NCI-H1436 treated with DMSO at 0.1 percent for 48 hours (cell line): ENCODE measurements at regions not wholly inside any gene's neighbourhood (a gene's known extent, or its start where the extent isn't known, plus 50 kb on each side); places are given as distances from the start of the nearest gene placed in this dataset.

Source experiments
- DNase-seq: peaks from one replicate; lab custom pipeline; 2025; lab: John Stamatoyannopoulos, UW

DNA sequence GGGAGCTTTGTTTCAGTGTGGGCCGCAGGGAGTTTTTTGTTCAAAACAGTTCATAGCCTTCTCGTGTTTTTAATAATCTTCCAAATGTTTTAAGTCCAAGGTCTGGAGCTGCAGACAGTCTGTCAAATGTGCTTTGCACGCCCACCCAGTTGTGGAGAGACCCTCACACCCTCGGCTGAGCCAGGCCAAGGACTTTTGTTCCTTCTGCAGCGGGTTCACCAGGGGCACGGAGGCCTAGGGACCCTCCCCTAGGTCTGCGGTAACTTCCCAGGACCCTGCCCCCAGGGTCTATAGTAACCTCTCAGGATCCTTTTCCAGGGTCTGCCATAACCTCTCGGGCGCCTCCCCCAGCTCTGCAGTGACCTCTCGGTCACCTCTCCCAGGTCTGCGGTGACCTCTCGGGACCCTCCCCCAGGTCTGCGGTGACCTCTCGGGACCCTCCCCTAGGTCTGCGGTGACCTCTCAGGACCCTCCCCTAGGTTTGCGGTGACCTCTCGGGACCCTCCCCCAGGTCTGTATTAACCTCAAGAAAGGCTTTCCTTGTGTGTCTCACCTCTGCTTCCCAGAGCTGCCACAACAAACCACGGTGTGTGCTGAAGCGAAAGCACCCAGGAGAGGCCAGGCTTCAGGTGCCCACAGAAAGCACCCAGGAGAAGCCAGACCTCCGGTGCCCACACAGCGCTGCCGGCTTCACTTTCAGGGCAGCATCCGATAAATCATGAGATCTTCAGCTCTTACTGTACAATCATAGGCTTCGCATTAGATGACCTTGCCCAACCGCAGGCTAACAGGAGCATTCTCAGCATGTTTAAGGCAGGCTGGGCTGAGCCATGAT is 301.9 kb upstream of the SALL3 start:
- DNase-seq: no peak

DNA sequence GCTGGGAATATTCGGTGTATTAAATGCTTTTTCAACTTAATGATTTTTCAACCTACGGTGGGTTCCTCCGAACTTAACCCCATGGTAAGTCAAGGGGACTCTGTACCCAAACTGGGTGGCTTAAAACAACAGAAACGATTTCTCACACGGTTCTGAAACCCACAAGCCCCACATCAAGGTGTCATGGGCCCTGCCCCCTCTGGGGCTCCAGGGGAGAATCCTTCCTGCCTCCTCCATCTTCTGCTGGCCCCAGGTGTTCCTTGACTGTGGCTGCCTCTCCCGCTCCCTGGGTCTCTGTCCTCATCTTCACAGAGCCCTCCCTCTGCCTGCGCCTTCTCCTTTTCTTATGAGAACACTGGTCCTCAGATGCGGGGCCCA is 301.3 kb upstream of the SALL3 start:
- DNase-seq: no peak

DNA sequence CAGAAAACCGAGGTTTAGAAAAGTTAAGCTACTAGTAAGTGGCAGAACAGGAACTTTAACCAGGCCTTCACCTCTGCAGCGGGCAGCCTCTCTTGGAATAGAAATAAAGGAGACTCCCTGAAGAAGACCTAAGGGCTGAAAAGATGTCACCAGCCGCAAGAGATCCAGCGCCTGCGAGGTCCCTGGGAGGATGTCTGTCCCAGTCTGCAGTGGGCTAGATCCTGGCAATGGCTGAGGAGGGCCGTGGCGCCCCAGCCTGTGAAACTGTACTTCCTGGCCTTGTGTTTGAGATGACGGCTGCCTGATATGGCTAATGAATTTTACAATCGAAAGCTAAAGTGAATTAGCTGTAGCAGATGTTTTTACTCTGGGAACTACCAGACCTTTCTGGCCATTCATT is 300.6 kb upstream of the SALL3 start:
- no peak for DNase-seq

DNA sequence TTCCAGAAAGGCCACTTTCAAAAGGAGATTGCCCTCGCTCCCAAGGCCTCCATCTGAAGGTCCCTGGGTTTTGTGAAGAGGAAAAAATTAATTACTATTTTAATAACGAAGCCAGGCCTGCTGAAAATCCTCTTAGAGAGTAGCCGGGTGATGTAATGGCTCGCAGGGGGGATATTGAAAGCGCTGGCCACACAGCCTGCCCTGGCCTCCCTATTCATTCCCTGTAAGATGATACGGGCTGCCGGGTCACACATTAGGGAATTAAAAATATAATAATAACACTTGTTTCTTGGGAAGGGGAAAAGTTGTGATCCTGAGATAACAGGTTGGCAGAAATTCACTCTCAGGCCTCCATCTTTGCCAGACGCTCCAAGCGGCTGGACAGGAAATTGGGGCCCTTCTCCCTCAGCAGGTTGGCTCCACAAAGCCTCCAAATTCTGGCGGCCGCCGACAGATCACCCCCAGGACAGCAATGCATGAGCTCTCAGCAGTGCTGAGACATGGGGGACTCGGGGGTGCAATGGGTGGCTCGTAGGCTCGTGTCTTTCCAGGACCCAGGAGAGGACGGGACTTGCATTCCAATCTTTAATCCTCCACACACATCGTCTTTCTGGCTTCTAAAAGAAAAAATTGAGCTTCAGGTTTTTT is 299.9 kb upstream of the SALL3 start:
- DNase-seq: no peak

DNA sequence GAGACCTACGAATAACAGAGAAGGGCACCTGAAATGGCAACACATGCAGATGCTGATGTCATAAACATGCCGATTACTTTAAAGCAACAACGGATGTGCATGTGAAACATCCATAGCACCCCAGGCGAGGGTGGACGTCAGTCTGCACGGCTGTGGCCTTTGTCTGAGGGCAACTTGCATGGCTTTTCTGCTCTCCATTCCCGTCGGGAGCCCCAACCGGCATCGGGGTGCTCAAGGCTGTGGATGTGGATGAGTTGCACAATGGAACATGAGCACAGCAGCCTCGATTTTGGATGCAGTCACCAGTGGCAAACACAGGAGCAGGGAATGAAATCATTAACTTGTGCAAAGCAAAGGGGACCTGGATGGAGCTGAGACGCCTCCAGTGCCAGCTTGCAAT is 298.2 kb upstream of the SALL3 start:
- no peak for DNase-seq

DNA sequence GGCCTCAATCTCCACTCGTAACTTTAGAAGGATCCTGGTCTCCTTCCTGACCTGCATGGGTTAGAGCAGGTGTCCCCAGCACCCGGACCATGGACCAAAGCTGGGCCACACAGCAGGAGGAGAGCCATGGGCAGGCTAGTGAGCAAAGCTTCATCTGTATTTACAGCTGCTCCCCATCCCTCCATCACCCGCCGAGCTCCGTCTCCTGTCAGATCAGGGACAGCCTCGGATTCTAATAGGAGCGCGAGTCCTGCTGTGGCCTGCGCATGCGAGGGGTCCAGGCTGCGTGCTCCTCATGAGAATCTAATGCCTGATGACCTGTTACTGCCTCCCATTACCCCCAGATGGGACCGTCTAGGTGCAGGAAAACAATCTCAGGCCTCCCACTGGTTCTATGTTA is 297.7 kb upstream of the SALL3 start:
- no peak for DNase-seq

DNA sequence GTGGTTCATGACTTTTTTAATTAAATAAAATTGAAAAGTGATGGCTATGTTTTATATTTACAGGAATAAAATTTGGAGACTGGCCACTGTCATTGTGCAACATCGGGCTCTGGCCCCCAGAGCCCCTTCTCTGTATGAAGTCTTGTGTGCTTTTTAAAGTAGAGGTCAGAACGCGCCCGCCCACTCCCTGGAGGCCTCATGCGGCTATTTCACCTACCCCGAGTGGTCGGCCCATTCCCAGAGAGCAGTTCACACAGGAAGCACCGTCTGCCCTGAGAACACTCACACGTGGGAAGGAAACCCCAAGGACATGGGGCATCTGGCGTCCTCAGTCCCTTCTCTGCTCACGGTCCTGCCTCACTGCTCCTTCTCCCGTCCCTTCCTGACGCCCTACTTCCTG is 296.9 kb upstream of the SALL3 start:
- DNase-seq: no peak

DNA sequence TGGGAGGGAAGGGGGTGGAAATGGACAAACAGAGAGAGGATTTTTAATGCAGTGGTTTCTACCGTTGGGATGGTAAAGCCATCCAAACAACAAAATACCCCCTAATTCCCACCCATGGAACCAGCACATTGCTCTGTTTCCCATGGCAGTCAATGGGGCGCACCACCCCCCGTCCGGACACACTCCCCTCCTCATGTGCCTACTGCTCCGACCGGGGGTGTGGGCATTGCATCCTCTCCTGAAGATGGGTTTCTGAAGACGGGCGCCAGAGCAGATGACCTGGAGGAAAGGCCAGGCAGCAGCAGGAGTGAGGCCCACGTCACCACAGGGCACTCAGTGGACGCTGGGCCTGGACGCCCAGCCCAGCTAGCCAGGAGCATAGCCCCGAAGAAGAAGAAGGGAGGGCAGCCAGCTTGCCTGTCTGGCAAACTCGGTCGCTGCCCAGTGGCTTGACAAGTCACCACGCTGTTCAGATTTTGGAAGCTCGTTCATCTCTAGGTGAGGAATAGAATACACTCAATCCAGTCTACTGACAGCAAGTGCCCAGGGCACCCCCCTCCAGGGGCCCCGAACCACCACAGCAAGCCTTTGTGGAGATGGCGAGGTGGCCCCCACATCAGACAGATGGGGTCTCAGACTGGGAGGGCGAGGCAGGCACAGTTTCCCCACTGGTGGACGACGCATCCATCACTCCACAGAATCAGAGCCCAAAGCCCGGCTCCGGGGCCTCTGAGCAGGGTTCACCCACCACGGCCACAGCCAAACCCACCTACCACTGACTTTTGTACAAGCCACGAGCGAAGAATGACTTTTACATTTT is 296.2 kb upstream of the SALL3 start:
- no peak for DNase-seq

DNA sequence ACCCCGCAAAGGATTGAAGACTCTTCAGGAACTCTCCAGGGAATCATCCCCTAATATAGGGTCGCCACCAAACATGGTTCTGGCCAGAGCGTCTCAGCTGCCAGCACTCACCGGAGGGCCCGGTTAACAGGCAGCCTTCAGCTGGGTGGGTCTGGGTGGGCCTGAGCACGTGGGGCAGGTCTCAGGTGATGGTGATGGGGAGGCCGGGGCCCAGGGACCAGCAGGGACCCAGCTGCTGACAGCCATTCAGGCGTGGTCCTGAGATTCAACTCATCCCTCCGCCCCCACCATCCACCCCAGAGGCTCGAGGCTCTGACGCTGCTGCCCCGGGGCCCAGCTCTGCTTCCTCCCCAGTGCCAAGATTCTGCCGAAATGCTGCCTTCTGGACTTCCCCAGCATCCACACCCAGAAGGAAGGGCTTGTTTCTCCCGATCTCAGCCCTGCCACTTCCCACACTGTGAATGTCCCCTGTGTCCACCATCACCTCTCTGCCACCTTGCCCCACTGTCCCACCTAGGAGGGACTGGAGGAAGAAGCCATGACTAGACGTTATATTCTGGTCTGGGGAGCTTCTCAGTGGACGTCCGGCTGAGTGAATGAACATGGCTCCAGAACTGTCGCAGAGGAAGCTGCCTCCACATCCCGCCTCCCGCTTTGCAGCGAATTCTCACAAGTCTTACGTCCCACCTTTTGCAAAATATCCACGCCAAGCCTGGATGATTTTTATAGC is 294.2 kb upstream of the SALL3 start:
- DNase-seq: no peak

DNA sequence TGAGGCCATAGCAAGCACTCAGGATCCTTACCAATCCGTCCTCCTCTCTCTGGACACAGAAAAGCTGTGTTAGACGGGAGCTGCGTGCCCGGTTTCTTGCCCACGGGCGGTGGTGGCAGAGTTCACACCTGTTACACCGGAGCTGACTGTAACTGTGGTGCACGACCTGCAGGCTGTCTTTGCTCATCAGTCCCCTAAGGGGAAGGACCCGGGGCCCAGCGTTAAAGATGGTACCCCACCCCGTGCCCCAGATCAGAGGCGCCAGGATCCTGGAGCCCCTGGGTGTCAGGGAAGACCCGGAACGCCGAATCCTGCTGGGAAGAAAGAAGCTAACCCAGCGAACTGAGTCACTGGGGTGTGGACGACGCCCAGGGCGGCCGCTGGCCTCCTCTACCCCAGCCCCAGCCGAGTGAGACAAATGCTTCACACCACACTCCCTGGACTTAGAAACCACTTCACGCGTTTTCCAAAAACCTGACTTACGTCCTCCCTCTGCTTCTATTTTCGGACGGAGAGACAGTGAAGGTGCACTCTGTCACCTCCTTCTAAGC is 293.6 kb upstream of the SALL3 start:
- DNase-seq: no peak

DNA sequence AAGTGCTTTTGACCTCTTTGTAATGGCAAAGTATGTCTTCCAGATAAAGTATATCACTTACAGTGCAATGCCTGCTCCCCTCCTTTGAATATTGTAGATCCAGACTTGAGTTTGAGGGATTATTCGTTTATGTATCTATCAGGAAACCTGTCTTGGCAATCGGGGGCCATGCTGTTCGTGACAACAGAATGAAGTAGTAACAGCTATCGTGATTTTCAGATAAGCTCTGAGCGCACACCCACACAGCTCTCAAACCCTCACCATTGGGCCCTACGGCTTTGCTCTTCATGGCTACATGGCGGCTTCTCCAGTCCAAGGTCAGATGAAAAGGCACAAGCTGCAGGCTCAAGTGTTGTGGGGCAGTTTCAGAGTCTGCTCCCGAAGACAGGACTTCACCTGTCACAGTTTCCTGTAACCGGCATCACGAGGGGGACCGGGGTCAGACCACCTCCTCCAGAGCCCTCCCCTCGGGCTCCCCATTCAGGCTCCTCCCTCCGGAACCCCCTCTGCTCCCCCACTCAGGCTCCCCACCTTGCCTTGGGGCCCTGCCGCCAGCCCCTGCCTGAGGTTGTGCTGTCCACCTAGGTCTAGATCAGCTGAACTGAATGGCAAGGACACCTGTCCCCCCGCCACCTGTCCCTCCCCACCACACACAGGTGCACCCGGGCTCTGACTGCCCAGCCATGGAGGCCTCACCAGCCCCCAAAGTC is 292.5 kb upstream of the SALL3 start:
- DNase-seq: no peak

DNA sequence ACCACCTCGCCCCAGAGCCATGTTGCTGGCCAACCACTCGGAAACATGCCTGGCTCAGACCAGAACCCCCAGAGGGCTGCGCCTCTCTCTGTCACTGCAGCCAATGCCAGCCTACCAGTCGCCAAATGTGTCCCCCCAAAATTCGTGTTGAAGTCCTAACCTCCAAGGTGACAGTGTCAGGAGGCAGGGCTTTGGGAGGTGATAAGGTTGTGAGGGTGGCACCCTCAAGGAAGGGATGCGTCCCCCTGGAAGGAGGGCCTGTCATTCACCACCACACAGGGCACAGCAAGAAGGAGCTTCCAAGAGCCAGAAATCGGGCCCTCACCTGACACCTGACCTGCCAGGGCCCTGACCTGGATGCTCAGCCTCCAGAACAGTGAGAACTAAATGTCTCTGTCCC is 291.9 kb upstream of the SALL3 start:
- DNase-seq: no peak

DNA sequence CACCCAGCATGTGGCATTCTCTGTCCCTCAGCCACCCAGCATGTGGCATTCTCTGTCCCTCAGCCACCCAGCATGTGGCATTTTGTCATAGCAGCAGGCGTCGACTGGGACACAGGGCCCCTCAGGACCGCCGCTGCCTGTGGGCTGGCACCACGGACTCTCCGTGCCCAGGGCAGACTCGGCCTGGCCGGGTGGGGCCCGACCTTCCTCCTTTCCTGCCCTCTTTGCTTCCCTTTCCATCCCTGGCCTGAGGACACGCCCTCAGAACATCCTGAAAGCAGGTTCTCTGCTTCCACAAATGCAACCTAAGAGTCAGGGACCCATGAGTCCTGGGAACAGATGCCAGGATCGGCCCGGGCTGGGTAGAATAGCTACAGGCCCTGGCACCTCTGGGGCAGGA is 291.4 kb upstream of the SALL3 start:
- DNase-seq: no peak

DNA sequence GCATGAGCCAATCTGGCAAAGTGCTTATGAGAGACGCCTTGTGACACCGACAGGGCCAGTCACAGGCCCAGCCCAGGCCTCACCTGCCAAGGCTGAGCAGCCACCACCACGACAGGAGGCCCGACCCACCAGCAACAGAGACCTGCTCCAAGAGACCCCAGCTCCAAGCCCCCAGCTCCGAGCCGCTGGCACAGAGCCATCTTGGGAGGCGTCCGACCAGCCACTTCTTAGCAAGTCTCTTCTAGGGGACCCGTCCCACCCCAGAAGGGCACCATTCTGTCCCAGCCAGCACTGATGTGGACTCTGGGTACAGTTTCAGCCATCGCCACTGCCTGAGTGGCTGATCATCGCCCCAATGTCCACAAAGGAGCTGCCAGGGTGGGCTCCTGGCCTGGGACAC is 290.7 kb upstream of the SALL3 start:
- DNase-seq: no peak

DNA sequence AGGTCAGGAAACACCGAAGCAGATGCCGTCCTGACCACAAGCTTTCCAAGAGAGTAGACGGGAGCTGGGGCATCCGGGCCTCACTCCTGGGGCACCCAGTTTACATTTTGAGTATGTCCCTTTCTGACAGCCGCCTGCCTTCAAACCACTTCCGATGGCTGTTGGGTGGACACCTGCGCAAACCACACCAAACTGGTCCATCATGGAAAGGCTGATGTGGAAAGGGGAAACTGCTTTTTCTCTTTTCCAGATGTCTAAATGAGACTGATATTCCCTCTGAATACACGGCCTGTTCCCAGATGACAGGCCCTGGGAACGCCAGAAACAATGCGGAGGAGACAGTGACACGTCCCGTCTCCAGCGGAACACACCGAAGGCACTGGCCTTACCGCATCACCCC is 290.0 kb upstream of the SALL3 start:
- DNase-seq: no peak

DNA sequence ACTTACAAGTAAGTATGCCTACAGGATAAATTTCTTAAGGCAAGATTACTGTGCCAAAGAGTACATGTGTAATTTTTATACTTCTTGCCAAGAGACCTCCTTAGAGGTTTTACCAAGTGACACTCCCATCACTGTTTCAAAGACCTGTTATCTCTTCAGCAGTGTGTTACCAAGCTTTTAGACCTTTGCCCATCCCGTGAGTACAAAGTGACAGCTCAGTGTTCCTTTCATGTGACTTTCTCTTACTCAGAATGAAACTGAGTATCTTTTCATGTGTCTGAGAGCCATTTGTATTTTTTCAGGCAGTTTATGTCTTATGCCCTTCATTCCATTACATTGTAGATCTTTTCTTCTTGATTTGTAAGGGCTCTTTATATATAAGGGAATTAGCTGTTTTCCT is 287.5 kb upstream of the SALL3 start:
- DNase-seq: no peak

DNA sequence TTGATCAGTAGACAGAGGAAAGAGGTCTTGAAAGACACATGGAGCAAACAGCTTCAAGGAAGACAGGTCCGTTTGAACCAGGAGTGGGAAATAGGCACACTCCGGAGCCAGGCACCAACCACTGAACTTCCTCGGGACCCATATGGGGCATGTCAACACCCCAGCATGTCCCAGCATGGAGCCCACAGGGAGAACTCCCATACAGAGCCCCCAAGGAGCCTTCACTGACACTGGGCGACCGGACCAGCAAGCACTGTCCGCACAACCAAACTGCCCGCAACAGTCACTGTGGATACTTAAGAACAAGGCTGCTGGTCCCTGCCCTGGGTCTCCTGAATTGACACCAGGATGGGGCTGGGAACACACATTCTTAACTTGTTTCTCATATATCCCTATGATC is 286.2 kb upstream of the SALL3 start:
- DNase-seq: no peak

DNA sequence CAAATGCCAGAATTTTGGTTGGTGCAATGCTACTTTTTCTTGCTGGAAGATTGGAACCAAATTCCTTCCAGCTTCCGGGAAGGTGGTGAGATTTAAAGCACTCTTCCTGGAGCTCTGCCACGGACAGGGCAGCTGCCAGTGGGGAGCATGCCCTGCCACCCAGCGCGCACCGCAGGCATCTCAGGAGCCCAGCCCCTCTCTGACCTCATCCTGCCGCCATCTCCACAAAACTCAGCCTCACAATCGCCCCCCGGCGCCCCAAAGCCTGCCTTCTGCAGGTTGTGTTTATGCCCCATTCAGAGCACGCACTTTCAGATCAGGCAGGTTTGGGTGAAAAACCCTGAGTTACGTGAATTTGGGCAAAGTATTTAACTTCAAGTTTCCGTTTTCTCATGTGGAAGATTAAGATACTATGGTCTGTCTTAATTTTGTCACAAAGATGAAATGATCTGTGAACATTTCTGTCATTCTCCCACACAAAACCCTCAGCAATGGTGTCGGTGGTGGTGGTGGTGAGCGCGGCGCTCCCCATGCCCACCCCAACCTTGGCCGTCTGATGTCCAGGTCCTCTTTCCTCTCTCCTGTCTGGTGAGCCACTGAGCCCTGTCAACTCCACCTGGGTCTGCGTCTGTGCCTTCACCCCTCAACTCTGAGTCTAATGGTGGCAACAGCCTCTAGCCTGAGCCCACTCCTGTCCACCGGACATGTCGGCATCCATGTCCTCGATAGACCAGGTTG is 282.8 kb upstream of the SALL3 start:
- DNase-seq: no peak

DNA sequence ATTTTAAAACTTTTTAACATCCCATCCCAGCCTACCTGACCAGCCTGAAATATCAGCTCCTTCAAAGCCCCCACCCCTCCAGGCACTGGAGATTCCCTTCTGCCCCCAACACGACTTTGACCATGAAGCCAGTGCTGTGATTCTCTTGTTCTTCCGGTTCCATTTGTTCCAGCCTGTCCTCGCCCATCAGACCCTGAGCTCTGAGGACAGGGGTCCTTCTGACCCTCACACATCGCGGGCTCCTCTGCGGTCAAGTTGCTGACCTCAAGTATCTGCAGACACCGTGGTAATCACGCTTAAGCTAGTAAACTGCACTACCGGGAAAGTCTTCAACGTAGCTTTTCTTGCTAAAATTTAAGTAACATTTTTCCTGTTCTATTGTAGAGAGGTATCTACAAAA is 282.2 kb upstream of the SALL3 start:
- DNase-seq: no peak

DNA sequence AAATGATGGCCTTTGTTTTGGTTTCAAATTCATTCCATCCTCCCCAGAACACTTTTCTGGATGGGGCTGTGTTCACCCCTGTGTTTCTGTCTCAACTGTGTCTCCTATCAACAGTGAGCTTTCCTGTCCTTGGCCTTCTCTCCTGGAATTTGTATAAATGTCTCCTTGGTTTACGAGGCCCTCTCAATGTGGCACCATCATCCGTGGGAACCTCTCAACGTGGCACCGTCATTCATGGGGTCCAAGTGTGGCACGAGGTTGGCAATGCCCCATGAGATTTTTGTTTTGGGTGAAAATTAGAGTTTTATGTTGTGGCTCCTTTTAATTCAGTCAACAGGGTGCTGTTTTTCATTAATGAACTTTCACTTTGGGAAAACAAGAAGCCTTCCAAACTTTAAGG is 280.7 kb upstream of the SALL3 start:
- no peak for DNase-seq

DNA sequence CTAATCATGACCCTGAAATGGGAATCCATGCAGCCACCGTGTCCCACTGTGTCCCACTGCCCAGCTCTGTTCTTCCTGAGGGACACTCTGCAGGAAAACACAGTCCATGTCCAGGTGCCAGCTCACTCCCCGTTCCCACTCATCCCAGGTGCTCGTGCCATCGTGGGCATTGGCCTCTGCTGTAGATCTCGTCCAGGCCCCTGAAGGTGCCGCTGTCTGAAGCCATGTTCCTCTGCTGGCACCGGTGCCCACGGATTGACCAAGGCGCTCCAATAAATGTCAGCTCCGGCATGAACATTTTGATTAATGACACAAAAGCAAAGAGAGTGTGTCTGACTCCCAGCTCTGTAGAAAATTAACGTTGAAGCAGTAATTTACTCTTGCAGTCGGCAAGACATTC is 280.1 kb upstream of the SALL3 start:
- no peak for DNase-seq
